Panc1 (cell line): ENCODE measurements at regions not wholly inside any gene's neighbourhood (a gene's known extent, or its start where the extent isn't known, plus 50 kb on each side); places are given as distances from the start of the nearest gene placed in this dataset.

Source experiments
- ATAC-seq: fragments of 200-7000 bp; cut with Tn5 transposase; 2 replicates; pipeline ENCODE4 v1.9.1; 2020; ENCODE audit warnings: mild to moderate bottlenecking, moderate library complexity
- BruUV-seq: library from RNA; stranded (reverse); fragments of 400-500 nt; replicated peaks from 2 replicates; lab custom pipeline; 2021; lab: Mats Ljungman, UMichigan
- CTCF ChIA-PET: fragments of 300-600 bp; sonication (Branson Sonifier 250); formaldehyde crosslinking; loops from one replicate; lab custom pipeline; 2022; ENCODE audit warnings: antibody characterized with exemption; lab: Charles Lee
- POLR2A ChIA-PET: fragments of 300-600 bp; sonication (Branson Sonifier 250); formaldehyde crosslinking; loops from one replicate; lab custom pipeline; 2022; ENCODE audit warnings: antibody characterized with exemption; lab: Charles Lee
- DNase-seq: peaks from one replicate; pipeline ENCODE4 v3.0.0-alpha.2; 2010; ENCODE audit warnings: low read depth, low spot score
- H3K27ac ChIP-seq: 2 replicates; pipeline ENCODE4 v1.5.1; 2011; ENCODE audit warnings: mild to moderate bottlenecking, low read length, inconsistent platforms
- H3K27me3 ChIP-seq: fragments of 200-500 bp; sonication (Bioruptor generic); 2 replicates; pipeline ENCODE4 v1.6.0; 2014; ENCODE audit warnings: low read length, inconsistent platforms; ENCODE audit not compliant: control insufficient read depth, insufficient read depth
- H3K36me3 ChIP-seq: fragments of 200-500 bp; sonication (Bioruptor generic); 2 replicates; pipeline ENCODE4 v1.5.1; 2014; ENCODE audit warnings: inconsistent platforms, mild to moderate bottlenecking, low read length, moderate library complexity; ENCODE audit not compliant: control insufficient read depth, insufficient read depth
- H3K4me1 ChIP-seq: 2 replicates; pipeline ENCODE4 v1.5.1; 2011; ENCODE audit warnings: inconsistent platforms, mild to moderate bottlenecking, low read length, moderate library complexity; ENCODE audit not compliant: control insufficient read depth, insufficient read depth
- H3K4me3 ChIP-seq, 2 experiments: 2 replicates each; pipeline ENCODE4 v1.5.1; 2011 to 2012; ENCODE audit warnings: low read depth in 2 of 2, low read length in 2 of 2, mild to moderate bottlenecking in 2 of 2, inconsistent platforms in 1 of 2, moderate library complexity in 1 of 2
- H3K9me3 ChIP-seq: fragments of 200-500 bp; sonication (Bioruptor generic); 2 replicates; pipeline ENCODE4 v1.5.1; 2014; ENCODE audit warnings: low read depth, mild to moderate bottlenecking, inconsistent platforms, low read length, moderate library complexity; ENCODE audit not compliant: control insufficient read depth, insufficient read depth
- CTCF ChIP-seq: fragments of 450-650 bp; IDR thresholded peaks from 2 replicates; pipeline ENCODE4 v1.5.1; 2017; ENCODE audit warnings: mild to moderate bottlenecking
- POLR2AphosphoS5 ChIP-seq: IDR thresholded peaks from 2 replicates; pipeline ENCODE4 v1.6.1; 2012; ENCODE audit warnings: mild to moderate bottlenecking, low read depth, low read length, moderate library complexity
- REST ChIP-seq, 2 experiments: IDR thresholded peaks; 2 replicates each; pipeline ENCODE4 v1.6.1; 2011 to 2012; ENCODE audit warnings: low read depth in 2 of 2, control low read depth in 1 of 2, low read length in 1 of 2, mild to moderate bottlenecking in 1 of 2, moderate library complexity in 1 of 2; ENCODE audit not compliant: insufficient read depth in 1 of 2
- SIN3A ChIP-seq: IDR thresholded peaks from 2 replicates; pipeline ENCODE4 v1.6.1; 2012; ENCODE audit warnings: low read depth, mild to moderate bottlenecking, low read length, moderate library complexity, borderline replicate concordance; ENCODE audit not compliant: insufficient read depth
- TCF7L2 ChIP-seq: IDR thresholded peaks from 2 replicates; pipeline ENCODE4 v1.6.1; 2011; ENCODE audit warnings: mild to moderate bottlenecking, low read depth, low read length, inconsistent platforms
- in situ Hi-C: cut with HindIII; loops from 2 replicates; pipeline ENCODE4 v1.10.0; 2016; ENCODE audit warnings: low sequenced_read_pairs, low pct_unique_long_range_greater_than_20kb
- intact Hi-C: fragments of 100-400 bp; cut with micrococcal nuclease; formaldehyde crosslinking; loops from one replicate; pipeline ENCODE4 v1.10.0; 2022; ENCODE audit not compliant: unreplicated experiment

- TF ChIP-seq POLR2AphosphoS5: no peak
- TF ChIP-seq TCF7L2: no peak
- TF ChIP-seq REST (IDR thresholded peaks at IDR 0.05; ENCODE audit: insufficient read depth in 1 of 2, low read depth in 2 of 2, low read length in 1 of 2): no peak
- TF ChIP-seq CTCF: no peak
- no peak for TF ChIP-seq SIN3A
- DNase-seq: no peak
- no peaks in the 10 kb centered on the region for H3K4me1 ChIP-seq
- H3K36me3 ChIP-seq: no peaks in the 10 kb centered on the region
- ChIA-PET POLR2A (no interaction called here), CTCF (interaction anchor here (0.6 kb wide), 1 partner anchor 19 kb away, joined by 4 read pairs; no protein-coding TSS in a partner anchor)
- no TSS peak for BruUV-seq
- H3K9me3 ChIP-seq: peaks cover 18% of the 10 kb centered on the region
- H3K27me3 ChIP-seq: no peaks in the 10 kb centered on the region
- ATAC-seq: no peak
- no peak overlapping the region for H3K27ac ChIP-seq
- in situ Hi-C loops: no loop called here
- intact Hi-C loops: no loop called here
- no peak overlapping the region for H3K4me3 ChIP-seq
Measured at GRCh38 chr5:56615361-56616153, 199.8 kb upstream of the MAP3K1 start.

- in situ Hi-C loops: no loop called here
- Histone ChIP-seq H3K27me3 (no peaks in the 10 kb centered on the region), H3K9me3 (peaks cover 6% of the 10 kb centered on the region; the same call in 1 of the 2 replicates), H3K27ac (no peak overlapping the region), H3K4me3 (no peak overlapping the region), H3K36me3 (no peaks in the 10 kb centered on the region), H3K4me1 (no peaks in the 10 kb centered on the region)
- DNase-seq (no peak), ATAC-seq (no peak)
- ChIA-PET POLR2A (no interaction called here), CTCF (no interaction called here)
- intact Hi-C loops: no loop called here
- no peak for TF ChIP-seq SIN3A
- no peak for TF ChIP-seq TCF7L2
- no peak for TF ChIP-seq REST (IDR thresholded peaks at IDR 0.05; ENCODE audit: insufficient read depth in 1 of 2, low read depth in 2 of 2, low read length in 1 of 2)
- TF ChIP-seq CTCF: no peak
- no peak for TF ChIP-seq POLR2AphosphoS5
- no TSS peak for BruUV-seq
Measured at GRCh38 chr5:56612759-56613158, 202.6 kb upstream of the MAP3K1 start.
